HK-2 (cell line): ENCODE measurements at regions not wholly inside any gene's neighbourhood (a gene's known extent, or its start where the extent isn't known, plus 50 kb on each side); places are given as distances from the start of the nearest gene placed in this dataset.
A peak's percentile ranks its signal among the peaks of the same experiment; 100 is the strongest.
"Not testable (repeated sequence)": the region's sequence is repeated elsewhere in the genome, so short reads cannot be mapped to it uniquely, and the experiment has no call there.

Source experiments
- DNase-seq: peaks from one replicate; pipeline ENCODE4 v3.0.0-alpha.2; 2018; ENCODE audit not compliant: unreplicated experiment

DNA sequence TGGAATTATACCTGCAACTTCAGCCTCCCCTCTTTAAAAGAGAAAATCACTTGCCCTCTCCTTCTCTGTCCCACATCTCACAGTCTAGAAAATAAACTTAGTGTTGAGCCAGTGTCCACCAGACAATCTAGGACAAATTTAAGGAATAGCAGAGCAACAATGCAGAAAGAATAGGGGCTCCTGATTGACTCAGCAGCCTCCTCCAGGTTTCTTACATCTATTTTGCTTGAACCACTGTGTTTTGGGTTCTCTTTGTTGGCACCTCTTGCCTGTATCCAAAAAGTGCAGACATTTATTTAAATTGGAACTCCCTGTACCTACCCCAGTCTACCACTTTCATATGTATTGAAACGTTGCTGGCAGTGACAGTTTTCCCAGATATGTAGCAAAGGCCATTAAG, 133.7 kb upstream of the HSF2 start:
- DNase-seq, result no peak

DNA sequence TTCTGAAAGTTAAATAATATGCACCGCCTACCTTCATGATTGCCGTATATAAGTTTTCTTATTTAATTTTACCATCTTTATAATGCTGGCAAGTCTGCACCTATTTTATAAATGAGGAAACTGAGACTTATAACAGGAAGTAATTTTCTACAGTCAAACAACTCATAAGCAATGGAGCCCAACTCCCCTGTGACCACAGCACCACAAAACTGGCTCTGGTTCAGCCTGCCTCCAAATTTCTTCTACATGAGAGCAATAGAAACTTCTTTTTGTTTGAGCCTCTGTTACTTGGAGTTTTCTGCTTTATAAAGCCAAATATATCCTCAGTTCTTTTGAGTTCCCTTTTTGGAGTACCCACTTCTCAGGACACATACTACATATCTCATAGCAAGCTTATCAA, 131.1 kb upstream of the HSF2 start:
- no peak for DNase-seq

DNA sequence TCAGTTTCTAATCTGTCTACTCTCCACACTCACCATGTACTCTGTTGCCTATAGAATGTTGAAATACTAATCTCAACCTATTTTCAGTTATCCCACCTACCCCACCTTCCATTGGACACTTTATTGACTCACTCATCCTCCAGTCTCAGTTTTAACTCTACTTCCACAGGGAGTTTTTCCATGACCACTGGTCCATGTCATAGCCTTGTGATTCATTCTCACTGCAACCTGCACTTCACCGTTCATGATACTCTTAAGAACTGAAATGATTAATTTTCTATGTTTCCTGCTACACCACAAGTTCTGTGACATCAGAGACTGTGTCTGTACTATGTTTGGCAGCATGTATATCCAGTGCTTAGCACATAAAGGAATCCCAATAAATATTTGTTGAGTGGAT, 122.8 kb upstream of the HSF2 start:
- peak; percentile 13 for DNase-seq

DNA sequence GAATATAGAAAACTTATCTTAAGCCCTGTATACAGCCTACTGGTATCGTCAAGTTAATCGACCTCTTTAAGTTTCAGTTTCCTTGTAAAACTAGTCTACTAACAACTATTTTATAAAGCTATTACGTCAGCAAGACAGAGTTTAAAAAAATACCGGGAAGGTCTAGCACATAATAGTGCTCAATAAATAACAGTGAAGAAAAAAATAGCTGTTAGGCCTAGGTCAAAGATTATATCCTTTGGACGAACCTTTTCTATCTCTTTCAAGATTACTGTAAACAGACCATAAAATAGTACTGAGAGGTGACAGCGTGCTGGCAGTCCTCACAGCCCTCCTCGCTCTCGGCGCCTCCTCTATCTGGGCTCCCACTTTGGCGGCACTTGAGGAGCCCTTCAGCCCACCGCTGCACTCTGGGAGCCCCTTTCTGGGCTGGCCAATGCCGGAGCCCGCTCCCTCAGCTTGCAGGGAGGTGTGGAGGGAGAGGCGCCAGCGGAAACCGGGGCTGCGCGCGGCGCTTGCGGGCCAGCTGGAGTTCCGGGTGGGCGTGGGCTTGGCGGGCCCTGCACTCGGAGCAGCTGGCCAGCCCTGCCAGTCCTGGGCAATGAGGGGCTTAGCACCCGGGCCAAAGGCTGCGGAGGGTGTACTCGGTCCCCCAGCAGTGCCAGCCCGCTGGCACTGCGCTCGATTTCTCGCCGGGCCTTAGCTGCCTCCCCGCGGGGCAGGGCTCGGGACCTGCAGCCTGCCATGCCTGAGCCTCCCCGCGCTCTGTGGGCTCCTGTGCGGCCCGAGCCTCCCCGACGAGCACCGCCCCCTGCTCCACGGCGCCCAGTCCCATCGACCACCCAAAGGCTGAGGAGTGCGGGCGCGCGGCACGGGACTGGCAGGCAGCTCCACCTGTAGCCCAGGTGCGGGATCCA, 119.1 kb upstream of the HSF2 start:
- not testable (repeated sequence) for DNase-seq

DNA sequence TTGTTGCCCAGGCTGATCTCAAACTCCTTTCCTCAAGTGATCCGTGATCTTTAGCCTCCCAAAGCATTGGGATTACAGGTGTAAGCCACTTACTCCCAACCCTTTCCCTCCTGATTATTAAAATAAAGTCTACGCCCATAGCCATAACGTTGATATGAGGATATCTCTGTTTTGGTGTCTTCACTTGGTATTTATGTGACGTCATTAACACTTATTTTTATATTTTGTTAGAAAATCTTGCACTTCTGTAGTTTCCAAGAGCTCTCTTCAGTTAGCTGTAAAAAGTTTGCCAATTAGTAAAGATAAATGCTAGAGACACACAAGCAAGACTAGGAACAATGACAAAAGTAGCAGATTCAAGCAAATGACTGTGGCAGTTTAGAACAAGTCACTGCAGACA, 115.6 kb upstream of the HSF2 start:
- DNase-seq, result no peak

DNA sequence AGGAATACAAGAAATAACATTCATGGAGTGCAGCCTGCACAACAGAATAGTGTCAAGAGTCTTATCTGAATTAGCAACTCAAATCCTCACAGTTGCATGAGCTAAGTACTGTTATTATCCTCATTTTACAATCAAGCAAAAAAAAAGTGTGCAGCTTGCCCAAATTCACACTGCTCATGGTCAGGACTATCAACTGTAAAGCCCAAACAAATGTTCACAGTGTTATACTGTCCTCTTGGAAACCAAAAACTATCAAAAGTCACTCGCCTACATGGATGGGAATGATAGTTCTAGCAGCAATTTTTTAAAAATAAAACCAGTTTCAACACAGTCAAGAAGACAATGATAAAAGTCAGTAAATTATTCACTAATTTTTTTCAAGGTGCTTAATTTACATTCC, 114.6 kb upstream of the HSF2 start:
- DNase-seq, result no peak

DNA sequence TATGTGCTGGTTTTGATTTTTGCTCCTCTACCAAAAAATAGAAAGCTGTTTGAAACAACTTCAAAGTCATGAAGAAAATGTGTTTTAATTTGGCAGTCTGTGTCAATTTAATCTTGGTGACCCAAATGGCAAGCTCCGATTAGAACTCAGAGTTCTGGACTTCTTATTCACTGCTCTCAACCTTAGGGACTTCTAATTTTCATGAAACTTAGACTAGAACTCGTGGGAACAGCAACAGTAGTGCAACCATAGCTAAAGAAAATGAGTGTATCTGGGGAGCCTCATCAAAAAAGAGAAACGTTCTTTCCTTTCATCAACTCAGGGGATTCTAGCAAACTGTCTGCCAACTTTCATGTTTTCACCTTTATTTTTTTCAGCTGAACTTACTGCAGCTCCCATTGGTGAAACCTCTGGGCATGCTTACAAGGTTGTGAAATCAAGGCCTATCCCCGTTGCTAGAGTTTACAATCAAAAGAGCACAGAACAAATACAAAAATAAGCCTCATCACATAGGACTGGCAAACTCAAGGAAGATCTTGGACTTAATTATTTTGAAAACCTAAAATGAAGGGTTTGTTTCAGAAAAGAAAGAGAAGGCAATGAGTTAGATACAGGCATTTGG, 114.0 kb upstream of the HSF2 start:
- DNase-seq, result no peak

DNA sequence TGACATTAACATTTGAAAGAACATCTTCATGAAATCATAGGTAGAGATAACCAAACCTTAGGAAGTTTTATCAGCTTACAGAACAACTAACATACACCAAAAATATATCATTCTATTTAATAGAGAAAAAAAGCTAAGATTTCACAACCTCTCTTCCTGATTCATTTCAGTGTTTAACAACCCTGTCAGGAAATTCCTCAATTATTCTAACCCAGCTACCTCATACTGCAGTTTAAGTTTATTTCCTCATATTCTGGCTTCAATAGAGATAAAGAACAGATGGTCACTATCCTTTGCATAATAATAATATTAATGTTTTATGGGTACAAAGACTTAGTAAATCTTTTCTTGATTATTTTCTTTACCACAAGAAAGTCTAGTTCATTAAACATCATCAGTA, 112.9 kb upstream of the HSF2 start:
- DNase-seq, result no peak

DNA sequence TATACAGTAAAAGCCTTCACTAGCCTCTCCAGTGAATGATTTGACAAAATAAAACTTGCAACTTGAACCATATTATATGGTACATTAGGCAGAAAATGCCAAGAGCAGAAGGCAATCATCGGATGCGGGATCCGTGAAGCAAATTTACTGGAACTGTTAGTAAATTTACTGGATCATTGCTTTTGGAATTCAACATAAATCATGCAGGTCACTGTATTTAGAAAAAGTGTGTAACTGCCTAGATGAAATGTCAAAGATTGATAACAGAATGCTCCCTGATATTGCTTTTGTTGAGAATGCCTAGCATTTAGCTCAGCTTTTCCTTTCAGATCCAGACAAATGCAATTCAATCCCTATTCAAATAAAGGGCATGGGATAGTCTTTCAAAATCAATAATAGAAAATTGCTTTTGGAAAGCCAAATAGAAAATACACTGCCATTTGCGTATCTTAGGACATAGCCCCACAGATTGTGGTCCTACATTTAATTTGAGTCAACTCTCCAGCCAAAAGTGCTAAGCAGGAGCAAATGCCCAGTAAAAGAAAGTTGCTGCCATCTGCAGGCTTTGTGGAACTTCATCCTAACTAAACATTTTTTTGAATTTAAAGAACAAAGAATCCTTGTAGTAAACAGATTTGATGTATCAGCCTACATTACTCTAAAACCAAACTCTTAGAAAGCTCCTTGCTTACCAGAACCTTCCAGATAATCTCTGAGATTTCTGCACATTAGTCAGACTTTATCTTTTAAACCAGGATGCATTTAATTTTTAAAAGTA, 109.5 kb upstream of the HSF2 start:
- peak; percentile 2 for DNase-seq

DNA sequence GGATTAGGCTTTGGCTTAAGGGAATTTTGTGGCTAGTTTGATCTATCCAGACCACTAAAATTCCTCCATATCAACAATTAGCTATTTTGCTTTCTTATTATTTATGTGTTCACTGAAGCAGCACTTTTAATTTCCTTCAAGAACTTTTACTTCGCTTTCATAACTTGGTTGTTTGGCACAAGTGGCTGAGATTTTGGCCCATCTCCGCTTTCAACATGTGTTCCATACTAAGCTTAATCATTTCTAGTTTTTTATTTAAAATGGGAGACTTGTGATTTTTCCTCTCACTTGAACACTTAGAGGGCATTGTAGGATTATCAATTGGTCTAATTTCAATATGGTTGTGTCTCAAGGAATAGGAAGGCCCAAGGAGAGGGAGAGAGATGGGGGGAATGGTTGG, 102.4 kb upstream of the HSF2 start:
- DNase-seq, result no peak

DNA sequence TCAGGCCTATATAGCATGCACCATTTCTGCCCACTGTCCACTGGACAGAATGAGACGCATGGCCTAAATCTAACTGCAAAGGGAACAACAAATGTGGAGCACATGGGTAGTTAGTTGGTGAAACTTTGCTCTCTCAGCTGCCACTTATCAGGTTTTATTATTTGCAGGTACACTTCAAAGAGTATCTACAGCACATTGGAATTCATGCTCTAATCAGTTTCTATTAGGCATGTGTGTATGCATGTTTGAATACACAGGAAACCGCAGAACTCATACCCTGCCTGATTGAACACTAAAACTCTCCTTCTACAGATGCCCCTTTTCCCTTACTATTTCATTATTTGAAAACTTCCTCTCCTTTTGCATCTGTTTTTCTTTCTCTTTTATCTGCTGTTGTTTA, 97.4 kb upstream of the HSF2 start:
- no peak for DNase-seq

DNA sequence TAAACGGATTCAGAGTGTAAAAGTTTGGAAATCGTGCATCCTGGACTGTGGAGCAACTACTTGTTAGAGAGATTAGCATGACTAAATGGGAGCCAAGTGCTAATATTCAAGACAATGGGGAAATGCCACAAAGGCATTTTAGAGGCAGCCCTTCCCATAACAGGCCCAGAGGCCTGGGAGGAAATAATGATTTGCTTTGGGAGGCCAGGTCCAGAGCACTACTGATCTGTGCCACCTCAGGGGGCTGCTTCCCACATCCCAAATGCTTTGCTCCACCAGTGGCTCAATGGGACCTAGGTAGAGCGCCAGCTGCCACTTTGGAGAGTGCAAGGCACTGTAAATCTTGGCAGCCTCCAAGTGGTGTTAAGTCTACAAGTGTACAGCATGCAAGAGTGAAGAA, 91.9 kb upstream of the HSF2 start:
- no peak for DNase-seq

DNA sequence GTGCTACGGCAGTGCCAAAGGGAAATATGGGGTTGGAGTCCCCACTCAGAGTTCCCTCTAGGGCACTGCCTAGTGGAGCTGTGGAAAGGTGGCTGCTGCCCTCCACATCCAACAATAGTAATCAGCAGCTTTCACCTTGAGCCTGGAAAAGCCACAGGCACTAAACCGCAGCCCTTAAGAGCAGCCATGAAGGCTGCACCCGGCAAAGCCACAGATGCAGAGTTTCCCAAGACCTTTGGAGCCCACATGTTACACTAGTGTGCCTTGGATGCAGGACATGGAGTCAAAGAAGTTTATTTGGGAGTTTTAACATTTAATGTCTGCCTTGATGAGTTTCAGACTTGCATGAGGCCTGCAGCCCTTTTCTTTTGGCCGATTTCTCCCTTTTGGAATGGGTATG, 91.4 kb upstream of the HSF2 start:
- no peak for DNase-seq

DNA sequence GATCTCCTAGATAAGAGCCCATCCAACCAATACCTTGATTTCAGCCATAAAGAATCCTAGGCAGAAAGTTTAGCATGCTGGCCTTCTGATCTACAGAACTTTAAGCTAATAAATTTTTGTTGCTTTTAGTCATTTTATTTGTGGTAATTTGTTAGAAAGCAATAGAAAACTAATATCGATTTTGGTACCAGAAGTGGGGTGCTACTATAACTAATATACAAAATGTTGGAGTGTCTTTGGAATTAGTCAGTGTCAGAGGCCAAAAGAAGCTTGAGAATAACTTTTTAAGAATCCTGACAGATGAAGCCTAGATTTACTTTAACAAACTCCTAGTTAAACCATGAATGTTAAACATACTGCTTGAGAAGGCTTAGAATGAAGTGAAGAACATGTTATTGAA, 83.6 kb upstream of the HSF2 start:
- no peak for DNase-seq

DNA sequence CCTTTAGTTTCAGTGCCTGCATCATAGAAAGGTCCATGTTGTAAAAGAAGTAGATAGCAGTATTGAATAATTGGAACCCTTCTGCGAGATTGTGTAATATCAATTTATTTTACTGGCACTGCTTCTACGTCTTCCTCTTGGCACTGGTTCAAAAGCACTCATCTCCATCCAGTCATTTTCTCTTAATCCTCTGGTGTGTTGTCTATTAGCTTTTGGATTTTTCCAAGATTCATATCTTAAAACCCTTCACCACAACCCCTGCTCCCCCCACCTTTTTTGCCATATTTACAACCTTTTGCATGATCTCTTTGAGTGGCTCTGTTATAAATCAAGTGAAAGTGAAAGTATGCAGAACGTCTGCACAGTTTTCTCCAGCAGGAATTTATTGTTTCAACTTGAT, 76.6 kb upstream of the HSF2 start:
- DNase-seq, result no peak

DNA sequence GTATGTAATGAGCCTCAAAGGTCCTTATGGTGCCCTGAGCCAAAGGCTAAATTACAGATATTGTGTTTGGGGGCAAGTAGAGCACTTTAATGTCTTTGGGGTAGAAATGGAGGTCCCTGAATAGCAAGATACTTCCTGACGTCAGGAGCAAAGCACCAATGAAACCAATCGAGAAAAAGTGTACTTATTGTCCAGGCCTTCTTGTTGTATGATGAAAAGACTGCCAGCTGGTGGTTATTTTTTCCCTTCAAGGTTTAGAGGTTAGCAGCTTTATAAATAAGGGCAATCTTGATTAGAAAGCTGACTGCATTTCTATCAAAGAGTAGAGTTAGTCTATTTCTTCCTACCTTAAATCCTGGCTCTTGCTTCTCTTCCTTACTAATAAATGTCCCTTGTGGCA, 76.1 kb upstream of the HSF2 start:
- no peak for DNase-seq

DNA sequence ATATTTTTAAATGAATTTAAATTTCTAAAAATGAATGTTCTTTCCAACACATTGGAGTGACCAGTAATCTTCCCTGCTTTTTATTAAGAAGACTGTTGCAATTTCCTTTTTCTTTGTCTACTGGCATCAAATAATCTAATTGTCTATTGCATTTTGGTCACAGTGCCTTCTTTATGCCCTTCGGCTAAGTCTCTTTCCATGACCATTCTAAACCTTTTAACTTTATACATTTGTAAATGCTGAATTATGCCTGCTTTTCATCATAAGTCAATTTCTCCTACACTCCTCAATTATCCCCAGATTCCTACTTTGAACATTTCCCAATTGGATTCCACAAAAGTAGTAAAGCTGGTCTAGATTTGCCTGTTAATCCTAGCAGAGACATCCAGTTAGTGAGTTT, 69.1 kb upstream of the HSF2 start:
- no peak for DNase-seq

DNA sequence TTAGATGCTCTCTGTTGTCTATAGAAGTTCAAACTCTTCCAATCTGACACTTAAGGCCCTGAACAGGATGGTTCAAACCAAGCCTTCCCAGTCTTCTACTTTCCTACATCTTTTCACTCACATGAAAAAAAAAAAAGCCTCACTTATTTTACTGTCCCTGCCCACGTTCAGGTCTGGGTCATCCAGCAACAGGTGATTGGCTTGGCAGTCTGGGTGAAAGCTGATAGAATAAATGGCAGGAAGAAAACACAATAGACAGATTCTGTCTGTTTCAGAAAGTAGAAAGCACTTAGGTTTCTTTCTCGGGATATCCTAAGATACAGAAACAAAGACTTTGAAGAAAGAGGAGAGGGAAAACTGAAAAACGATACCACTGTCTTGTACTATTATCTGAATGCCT, 61.8 kb upstream of the HSF2 start:
- DNase-seq, result no peak

DNA sequence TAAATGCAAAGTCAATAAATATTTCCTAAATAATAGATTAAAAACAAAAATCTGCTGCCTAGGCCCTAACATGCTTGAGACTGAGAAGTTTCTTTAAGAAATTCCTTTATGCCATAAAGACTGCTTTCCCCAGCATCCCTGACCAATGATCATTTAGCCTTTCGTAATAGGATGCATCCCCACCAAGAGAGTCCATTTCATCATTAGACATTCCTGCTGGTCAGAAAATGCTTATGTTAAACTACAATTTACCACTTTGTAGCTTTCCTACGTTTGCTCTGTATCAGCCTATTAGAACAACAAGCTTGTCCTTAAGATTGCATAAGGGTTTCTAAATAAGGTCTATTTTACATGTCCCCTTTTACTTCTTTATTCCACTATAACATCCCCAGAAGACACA, 59.8 kb upstream of the HSF2 start:
- DNase-seq, result no peak

DNA sequence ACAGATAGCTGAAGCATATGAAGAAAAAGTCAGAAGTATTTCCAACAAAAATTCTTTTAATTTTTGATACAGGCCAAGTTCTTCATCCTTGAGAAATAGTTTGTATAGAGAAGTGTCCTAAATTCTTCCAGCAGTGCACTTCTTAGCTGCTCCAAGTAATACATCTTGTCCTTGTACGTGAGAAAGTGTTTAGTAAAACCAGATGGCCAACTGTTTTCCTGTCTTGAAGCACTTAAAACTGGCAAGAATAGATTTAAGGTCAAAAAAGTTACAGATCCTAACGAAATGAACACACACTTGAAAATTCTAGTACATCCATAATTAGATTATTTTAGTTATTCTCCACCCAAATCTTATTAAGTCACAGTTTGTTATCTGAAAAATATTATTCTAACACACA, 52.2 kb upstream of the HSF2 start:
- no peak for DNase-seq

DNA sequence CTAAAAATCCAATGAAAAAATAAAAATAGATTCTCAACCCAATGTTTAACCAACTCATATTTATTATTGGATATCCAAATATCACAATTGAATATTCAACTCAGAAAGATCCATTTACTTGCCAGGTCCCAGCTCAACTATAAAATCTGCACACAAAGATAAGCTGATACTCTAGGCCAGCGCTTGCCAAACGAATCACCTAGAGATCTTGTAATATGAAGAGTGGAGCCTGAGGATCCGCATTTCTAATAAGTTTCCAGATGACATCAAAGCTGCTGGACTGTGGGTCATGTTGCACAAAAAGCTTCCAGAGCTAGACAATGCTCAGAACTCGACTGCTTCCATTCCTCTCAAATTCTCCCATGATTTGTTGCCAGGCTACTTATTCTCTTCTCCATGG, 51.7 kb upstream of the HSF2 start:
- DNase-seq, result no peak
